Activated CD4-positive, alpha-beta T cell treated with anti-CD3 and anti-CD28 coated beads, Interleukin-2, amount 50 U/mL, for 4 hours (primary cell): ENCODE measurements at regions not wholly inside any gene's neighbourhood (a gene's known extent, or its start where the extent isn't known, plus 50 kb on each side); places are given as distances from the start of the nearest gene placed in this dataset.

Source experiments
- DNase-seq, 2 experiments: peaks; one replicate each; pipeline ENCODE4 v3.0.0-alpha.2; 2020

DNA sequence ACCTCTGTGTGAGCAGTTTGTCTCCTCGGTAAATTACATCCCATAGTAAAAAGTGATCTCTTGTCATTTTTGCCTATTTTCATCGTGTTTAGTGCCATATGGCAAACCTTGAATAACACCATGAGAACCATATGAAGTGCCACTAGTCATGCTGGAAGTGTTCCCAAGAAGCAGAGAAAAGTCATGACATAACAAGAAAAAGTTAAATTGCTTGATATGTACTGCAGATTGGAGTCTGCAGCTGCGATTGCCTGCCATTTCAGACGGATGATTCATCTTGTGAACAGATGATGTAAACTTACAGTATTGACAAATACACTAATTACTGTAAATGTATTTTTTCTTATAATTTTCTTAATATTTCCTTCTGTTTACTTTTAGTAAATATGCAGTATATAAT is 846.7 kb downstream of the BCL11A start:
- DNase-seq: no peak

- DNase-seq: no peak
Measured at GRCh38 chr2:59703796-59704195, 849.7 kb downstream of the BCL11A start.

- DNase-seq: no peak
Measured at GRCh38 chr2:59702026-59702425, 851.4 kb downstream of the BCL11A start.

- no peak for DNase-seq
Measured at GRCh38 chr2:59701271-59701994, 852.0 kb downstream of the BCL11A start.

GRCh38 chr2:59694176-59694575 is 859.3 kb downstream of the BCL11A start:
- DNase-seq: no peak

DNA sequence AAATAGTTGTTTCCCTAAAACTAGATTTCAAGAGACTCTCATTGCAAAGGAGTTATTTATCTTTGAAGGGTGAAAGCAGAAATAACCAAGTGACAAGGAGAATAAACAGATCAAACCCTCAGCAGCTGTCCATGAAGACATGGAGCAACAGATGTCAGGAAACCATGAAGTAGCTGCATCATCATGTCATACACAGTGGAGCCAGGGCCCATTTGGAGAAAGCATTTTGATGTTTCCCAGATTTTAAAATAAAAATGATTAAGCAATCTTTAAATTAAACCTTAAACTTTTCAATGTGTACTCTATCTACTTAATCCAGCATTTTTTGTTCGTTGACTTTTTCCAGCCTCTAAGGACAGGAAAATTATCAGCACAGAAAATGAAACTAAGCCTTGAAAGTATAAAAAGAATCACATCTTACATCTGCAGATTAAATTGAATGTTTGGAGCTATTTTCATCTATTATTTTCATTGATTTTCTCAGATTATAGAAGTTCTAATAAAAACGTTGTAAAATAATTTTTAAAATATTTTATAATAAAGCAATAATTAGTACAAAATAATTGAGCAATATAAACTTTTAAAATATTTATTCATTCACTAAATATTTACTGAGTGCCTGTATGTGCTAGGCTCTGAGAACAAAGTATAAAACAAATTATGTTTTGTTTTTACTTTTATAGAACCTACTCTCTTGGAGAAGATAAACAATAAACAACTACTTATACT is 860.1 kb downstream of the BCL11A start:
- DNase-seq: no peak

DNA sequence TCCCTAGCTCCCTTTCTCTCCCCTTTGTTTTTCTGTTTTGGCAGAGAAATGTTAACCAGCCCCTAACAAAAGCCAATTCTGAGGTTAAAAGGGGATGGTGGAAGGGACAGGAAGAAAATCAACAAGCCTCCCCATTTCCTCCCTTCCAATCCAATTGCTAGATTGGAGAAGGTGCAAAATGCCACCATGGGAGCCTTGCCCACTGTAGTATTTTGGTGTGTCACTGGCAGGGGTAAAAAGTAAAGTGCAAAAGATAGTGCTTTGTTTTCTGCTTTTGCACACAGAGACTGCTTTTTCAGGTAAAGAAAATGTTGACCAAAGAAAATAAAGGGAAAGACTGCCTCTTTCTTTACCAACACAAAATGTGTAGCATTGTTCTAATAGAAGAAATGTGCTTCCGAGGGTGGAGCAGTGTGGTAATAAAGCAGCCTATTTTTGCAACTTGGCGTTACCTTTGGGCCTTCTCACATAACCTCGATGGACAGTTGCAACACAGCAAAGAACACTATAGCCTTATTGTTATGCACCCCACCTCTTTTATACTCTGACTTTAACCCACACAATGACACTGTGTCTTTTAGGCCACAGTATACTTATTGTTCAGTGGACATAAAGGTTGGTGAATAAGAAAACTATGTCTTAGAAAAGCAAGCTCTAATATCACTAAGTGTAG is 861.8 kb downstream of the BCL11A start:
- DNase-seq: no peak

GRCh38 chr2:59690849-59691248 is 862.6 kb downstream of the BCL11A start:
- DNase-seq: no peak

DNA sequence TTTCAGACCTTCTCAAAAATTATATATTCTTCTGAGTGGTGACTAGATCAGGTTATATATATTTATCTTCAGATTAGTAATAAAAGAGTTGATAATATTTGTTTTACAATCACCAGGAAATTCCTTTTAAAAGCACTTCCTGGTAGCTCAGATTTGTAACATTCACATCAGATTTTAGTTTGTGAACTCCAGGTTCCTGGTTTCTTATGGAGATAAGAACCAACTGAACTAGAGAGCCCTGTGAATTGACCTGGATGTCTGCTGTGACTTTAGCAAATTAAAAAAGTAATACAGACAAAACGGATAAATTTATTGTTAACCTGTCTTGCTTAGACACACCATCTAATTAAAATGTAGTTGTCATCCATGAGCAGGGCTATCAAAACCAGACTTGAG is 868.7 kb downstream of the BCL11A start:
- no peak for DNase-seq

DNA sequence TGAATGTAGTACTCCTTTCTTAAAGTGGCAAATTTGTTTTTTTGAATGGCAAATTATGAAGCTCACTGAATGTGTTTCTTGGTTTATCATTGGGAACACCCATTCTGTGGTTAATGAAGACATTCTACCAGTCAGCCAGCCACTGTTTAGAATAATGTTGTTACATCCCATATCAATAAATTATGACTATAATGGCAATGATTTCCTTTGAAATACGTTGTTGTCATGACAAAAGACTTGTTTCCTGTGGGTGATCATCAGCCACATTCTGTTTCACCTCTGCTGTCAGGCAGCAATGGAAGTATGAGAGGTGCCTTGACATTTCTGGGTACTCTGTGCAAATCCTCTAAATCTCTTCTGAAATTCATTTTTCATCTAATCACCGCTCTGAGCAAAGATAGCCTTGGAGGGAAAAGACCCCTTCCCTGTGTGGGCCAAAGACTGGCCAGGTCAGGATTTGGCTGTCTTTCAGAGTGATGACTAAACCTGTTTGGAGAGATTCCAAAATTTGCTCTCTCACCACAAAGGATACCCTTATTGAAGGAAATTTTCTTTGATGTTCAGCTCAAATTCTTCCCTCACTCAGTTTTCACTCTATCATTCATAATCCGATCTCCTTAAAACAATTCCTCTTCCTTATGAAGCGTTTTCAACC is 869.2 kb downstream of the BCL11A start:
- no peak for DNase-seq

DNA sequence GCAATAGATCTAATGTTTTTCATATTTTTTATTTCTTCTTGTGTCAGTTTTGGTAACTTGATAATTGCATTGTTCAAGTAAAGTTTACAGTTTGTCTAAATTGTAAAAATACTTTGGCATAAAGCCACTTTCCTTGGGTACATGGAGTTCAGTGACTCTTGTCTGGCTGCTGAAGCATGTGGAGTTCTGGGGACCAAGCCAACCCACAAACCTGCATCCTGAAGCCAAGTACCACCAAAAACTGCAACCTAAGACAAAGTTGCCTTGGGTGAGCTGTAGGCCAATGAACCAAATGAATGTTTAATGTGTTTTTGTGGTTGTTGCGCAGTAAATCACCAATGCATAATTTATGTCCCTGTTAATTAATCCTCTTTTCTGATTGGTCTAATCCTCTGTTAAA is 872.6 kb downstream of the BCL11A start:
- DNase-seq: no peak

DNA sequence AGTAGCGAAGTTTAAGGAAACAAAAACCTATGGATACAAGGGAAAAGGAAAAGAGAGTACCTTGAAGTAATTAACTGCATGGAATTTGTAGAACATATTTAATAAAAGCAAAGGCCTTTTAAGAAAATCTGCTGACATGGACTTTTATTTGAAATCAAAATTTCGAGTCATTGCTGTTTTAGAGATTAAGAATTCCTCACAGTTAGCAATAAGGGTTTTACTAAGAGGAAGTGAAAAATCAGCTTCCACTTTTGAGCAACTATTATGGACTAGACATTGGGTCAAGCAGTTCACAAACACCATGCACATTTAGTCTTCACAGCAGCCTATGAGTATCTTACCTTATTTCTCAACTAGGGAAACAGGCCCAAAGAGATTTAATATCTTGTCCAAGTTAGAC is 876.3 kb downstream of the BCL11A start:
- DNase-seq: no peak

DNA sequence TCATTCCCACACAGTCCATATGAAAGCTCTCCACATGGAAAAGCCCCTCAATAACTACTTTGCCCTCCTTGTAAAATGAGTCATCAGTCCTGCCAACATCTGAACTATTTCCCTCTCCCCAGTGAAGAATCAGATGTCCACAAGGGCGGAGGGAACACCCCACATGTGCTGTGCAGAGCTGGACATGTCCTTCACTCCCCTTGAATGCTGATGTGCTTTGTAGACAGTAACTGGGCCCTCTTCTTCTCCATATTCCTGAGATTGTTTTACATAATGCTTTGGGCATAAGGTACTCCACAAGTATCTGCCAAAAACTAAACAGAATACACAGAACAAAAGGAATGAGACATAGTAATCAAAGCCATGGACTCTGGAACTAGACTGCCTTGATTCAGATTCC is 879.4 kb downstream of the BCL11A start:
- DNase-seq: no peak

GRCh38 chr2:59665021-59665420 is 888.4 kb downstream of the BCL11A start:
- DNase-seq: no peak

DNA sequence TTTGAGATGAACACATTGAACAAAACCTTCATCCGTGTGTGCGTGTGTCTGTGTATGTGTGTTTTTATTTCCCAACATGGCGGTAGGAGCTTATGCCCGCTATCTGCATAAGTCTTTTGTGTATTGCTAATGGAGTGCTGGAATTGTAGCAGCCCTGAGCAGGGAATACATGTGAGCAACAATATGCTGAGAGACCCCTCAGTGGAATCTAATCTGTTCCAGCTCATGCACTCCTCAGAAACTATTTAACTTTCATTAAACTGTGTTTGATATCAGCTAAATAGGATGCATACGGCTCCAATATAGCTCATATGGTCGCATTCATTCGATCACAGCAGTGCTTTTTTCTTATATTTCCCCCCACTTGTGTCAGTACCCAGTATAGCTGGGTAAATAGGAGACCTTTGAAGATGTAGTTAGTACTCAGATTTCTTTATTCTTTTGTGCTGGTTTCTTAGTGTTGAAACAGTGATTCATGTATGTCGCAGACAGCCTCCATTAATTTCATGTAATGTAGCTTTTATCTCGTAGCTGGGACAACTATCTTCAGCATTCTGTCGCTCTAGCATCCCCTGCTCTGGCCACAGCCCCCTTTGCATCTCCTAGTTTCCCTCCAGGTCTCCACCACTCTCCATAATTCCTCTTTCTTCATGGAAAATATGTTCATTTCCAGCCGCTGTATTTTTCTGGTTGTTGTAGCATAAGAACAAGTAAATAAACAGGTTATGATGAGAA is 891.2 kb downstream of the BCL11A start:
- DNase-seq: no peak

- no peak for DNase-seq
Measured at GRCh38 chr2:59660262-59660661, 893.2 kb downstream of the BCL11A start.

GRCh38 chr2:59658906-59659635 is 894.4 kb downstream of the BCL11A start:
- no peak for DNase-seq

DNA sequence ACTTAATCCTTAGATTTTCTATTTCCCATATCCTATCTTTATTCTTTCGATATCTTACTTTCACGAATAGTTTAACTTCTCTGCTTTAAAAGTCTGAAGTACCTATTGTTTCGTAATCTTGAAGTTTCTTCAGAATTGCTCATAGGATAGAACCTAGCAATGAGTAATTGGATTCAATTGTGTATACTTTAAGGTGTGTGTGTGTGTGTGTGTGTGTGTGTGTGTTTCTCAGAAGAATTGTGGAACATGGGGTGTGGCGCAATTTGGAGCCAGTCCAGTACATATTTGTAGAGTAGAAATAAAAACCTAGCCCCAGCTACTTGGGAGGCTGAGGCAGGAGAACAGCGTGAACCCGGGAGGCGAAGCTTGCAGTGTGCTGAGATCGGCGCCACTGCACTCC is 897.6 kb downstream of the BCL11A start:
- DNase-seq: no peak

- no peak for DNase-seq
Measured at GRCh38 chr2:59654710-59655109, 898.7 kb downstream of the BCL11A start.

DNA sequence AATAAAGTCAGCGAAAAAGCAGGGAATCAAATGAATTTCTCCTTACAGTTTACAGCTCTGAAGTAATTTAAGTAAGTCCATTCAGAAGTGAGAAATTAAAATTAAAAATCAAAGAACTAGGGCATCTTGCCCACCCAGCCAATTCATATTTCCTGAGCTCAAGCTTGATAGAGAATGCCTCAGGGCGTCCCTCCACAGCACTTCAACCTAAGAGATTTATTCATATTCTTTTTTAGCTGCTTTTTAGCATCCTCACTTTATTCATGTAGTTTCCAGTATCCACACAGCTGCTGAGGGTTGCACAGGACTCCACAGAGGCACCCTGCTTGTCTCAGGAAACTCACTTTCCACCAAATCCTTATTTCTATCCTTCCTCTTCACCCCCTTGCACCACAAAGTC is 900.3 kb downstream of the BCL11A start:
- DNase-seq: no peak

DNA sequence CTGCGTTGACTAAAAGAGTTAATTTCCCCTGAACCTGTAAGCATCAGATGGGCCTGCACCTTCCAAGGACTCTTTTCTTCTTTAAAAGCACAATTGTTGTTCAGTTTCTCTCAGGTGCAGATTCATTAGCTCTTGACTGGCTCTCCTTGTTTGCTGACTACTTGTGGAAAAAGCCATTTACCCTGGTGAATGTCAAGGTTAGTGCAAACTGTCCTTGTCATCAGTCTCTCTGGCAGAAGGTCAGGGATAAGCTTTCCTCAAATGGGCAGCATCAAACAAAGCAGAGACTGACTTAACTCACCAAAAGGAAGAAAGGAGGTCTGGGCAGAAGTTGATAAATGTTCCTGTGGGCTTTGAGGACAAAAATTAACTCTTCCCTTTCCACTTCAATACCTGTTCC is 922.7 kb downstream of the BCL11A start:
- DNase-seq: no peak

DNA sequence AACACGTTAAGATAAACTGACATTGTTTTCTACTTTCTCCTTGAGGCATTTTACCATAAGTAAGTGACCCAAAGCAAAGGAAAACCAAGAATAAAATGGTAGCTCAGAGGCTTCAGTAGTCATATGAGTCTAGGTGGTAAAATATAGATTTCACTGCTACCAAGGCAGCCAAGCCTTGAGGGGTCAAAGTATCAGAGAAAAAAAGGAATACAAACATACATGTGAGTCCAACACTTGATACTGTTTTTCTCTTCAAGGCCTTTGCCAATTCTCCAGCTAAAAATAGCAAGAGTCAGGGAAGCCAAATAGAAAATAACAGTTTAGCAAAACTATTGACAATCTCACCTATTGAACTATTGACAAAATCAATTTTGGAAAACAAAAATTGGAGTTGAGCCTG is 925.9 kb downstream of the BCL11A start:
- DNase-seq: no peak
